PC-3 (cell line): ENCODE measurements at regions not wholly inside any gene's neighbourhood (a gene's known extent, or its start where the extent isn't known, plus 50 kb on each side); places are given as distances from the start of the nearest gene placed in this dataset.

Experiments
- ATAC-seq: fragments of 200-7000 bp; cut with Tn5 transposase; 2 replicates; pipeline ENCODE4 v1.9.1; 2020; ENCODE audit warnings: mild to moderate bottlenecking, moderate library complexity
- BruUV-seq: library from RNA; stranded (reverse); fragments of 400-500 nt; replicated peaks from 2 replicates; lab custom pipeline; 2021; lab: Mats Ljungman, UMichigan
- CTCF ChIA-PET: fragments of 300-600 bp; sonication (Branson Sonifier 250); formaldehyde crosslinking; loops from one replicate; lab custom pipeline; 2022; ENCODE audit warnings: antibody characterized with exemption; lab: Charles Lee
- POLR2A ChIA-PET: fragments of 300-600 bp; sonication (Branson Sonifier 250); formaldehyde crosslinking; loops from one replicate; lab custom pipeline; 2022; ENCODE audit warnings: antibody characterized with exemption; ENCODE audit not compliant: unreplicated experiment; lab: Charles Lee
- DNase-seq: peaks from one replicate; pipeline ENCODE4 v3.0.0-alpha.2; 2015
- H2AFZ ChIP-seq: fragments of 300-600 bp; sonication (generic); 2 replicates; pipeline ENCODE4 v1.6.0; 2016; ENCODE audit warnings: antibody characterized with exemption, low read length
- H3F3A ChIP-seq: fragments of 300-600 bp; sonication (generic); one replicate; pipeline ENCODE4 v1.6.0; 2017; ENCODE audit warnings: antibody characterized with exemption, low read length, control low read depth, mild to moderate bottlenecking; ENCODE audit not compliant: unreplicated experiment
- H3K27ac ChIP-seq: fragments of 300-600 bp; sonication (generic); 2 replicates; pipeline ENCODE4 v1.5.1; 2016; ENCODE audit warnings: mild to moderate bottlenecking, low read length
- H3K27me3 ChIP-seq: fragments of 300-600 bp; sonication (generic); 2 replicates; pipeline ENCODE4 v1.6.1; 2016; ENCODE audit warnings: low read length, mixed read lengths
- H3K36me3 ChIP-seq: fragments of 300-600 bp; sonication (generic); 2 replicates; pipeline ENCODE4 v1.6.1; 2016; ENCODE audit warnings: low read depth, mixed run types, low read length, mixed read lengths
- H3K4me1 ChIP-seq: fragments of 300-600 bp; sonication (generic); 2 replicates; pipeline ENCODE4 v1.5.1; 2016; ENCODE audit warnings: low read length; ENCODE audit not compliant: insufficient read depth
- H3K4me2 ChIP-seq: fragments of 300-600 bp; sonication (generic); 2 replicates; pipeline ENCODE4 v1.6.0; 2016; ENCODE audit warnings: low read length
- H3K4me3 ChIP-seq: fragments of 300-600 bp; sonication (generic); 2 replicates; pipeline ENCODE4 v1.5.1; 2016; ENCODE audit warnings: mild to moderate bottlenecking, low read length, mixed read lengths
- H3K79me2 ChIP-seq: fragments of 300-600 bp; sonication (generic); 2 replicates; pipeline ENCODE4 v1.6.1; 2017; ENCODE audit warnings: low read length, mixed read lengths
- H3K9ac ChIP-seq: fragments of 300-600 bp; sonication (generic); 2 replicates; pipeline ENCODE4 v1.6.0; 2016; ENCODE audit warnings: mild to moderate bottlenecking, low read length
- H3K9me2 ChIP-seq: fragments of 300-600 bp; sonication (generic); replicated peaks from 2 replicates; pipeline ENCODE4 v1.6.1; 2016; ENCODE audit warnings: mixed run types, low read length, mixed read lengths
- H3K9me3 ChIP-seq: fragments of 300-600 bp; sonication (generic); 2 replicates; pipeline ENCODE4 v1.6.1; 2016; ENCODE audit warnings: low read length, mixed read lengths
- H4K20me1 ChIP-seq: fragments of 300-600 bp; sonication (generic); 2 replicates; pipeline ENCODE4 v1.6.1; 2016; ENCODE audit warnings: low read length, mixed read lengths
- CTCF ChIP-seq: fragments of 300-600 bp; sonication (generic); conservative IDR thresholded peaks from 2 replicates; pipeline ENCODE4 v1.5.1; 2017; ENCODE audit warnings: antibody characterized with exemption, low read depth, mild to moderate bottlenecking, low read length
- EZH2 ChIP-seq: fragments of 300-600 bp; sonication (generic); IDR thresholded peaks from one replicate; pipeline ENCODE4 v1.6.1; 2017; ENCODE audit warnings: antibody characterized with exemption, mild to moderate bottlenecking, low read length; ENCODE audit not compliant: unreplicated experiment
- EZH2phosphoT487 ChIP-seq: fragments of 300-600 bp; sonication (generic); IDR thresholded peaks from 2 replicates; pipeline ENCODE4 v1.6.1; 2018; ENCODE audit warnings: mild to moderate bottlenecking, antibody characterized with exemption, low read length, borderline replicate concordance
- intact Hi-C: fragments of 100-400 bp; cut with micrococcal nuclease; formaldehyde crosslinking; loops from 2 replicates; pipeline ENCODE4 v1.9.0; 2023

GRCh38 chr5:56454219-56454862 is 221.2 kb upstream of the ANKRD55 start:
- no peak for DNase-seq
- H3K27me3 ChIP-seq = no peaks in the 10 kb centered on the region
- ChIA-PET CTCF (no interaction called here), POLR2A (no interaction called here)
- no peaks in the 10 kb centered on the region for H3K9me2 ChIP-seq
- BruUV-seq = no TSS peak
- no peak overlapping the region for H3K4me2 ChIP-seq
- no peaks in the 10 kb centered on the region for H3K36me3 ChIP-seq
- no peak for ATAC-seq
- H3K27ac ChIP-seq = no peak overlapping the region
- H3K79me2 ChIP-seq = no peaks in the 10 kb centered on the region
- no peaks in the 10 kb centered on the region for H4K20me1 ChIP-seq
- no peaks in the 10 kb centered on the region for H3K9me3 ChIP-seq
- H3K9ac ChIP-seq = no peak overlapping the region
- H3K4me3 ChIP-seq = no peak overlapping the region
- H3F3A ChIP-seq = no peaks in the 10 kb centered on the region
- H3K4me1 ChIP-seq = no peaks in the 10 kb centered on the region
- no peak overlapping the region for H2AFZ ChIP-seq
- no peak for TF ChIP-seq CTCF
- TF ChIP-seq EZH2 = no peak
- TF ChIP-seq EZH2phosphoT487 = no peak
- intact Hi-C loops = no loop called here

- no peaks in the 10 kb centered on the region for H3K27me3 ChIP-seq
- no peaks in the 10 kb centered on the region for H4K20me1 ChIP-seq
- POLR2A ChIA-PET = no interaction called here
These were observed 218.6 kb upstream of the ANKRD55 start for GRCh38 chr5:56451742-56452141.

More at GRCh38 chr5:56451742-56452141, 218.6 kb upstream of the ANKRD55 start:
- no peak overlapping the region for H3K27ac ChIP-seq
- H3F3A ChIP-seq = no peaks in the 10 kb centered on the region
- no peaks in the 10 kb centered on the region for H3K4me1 ChIP-seq
- H3K9me2 ChIP-seq = no peaks in the 10 kb centered on the region
- H3K79me2 ChIP-seq = no peaks in the 10 kb centered on the region
- DNase-seq (no peak), ATAC-seq (no peak)
- intact Hi-C loops = no loop called here
- no peak overlapping the region for H3K4me2 ChIP-seq
- no peaks in the 10 kb centered on the region for H3K36me3 ChIP-seq
- CTCF ChIA-PET = no interaction called here
- no peak overlapping the region for H3K9ac ChIP-seq
- H3K4me3 ChIP-seq = no peak overlapping the region
- H3K9me3 ChIP-seq = no peaks in the 10 kb centered on the region
- no peak overlapping the region for H2AFZ ChIP-seq
- BruUV-seq = no TSS peak
- TF ChIP-seq EZH2phosphoT487 (no peak), EZH2 (no peak), CTCF (no peak)
